Memory B cell (primary cell): ENCODE measurements at regions not wholly inside any gene's neighbourhood (a gene's known extent, or its start where the extent isn't known, plus 50 kb on each side); places are given as distances from the start of the nearest gene placed in this dataset.
A peak's percentile ranks its signal among the peaks of the same experiment; 100 is the strongest.

Experiments used
- ATAC-seq: fragments of 150-1000 bp; cut with Tn5 transposase; 2 replicates; pipeline ENCODE4 v1.10.0; 2021; ENCODE audit warnings: low read depth, mild to moderate bottlenecking, moderate library complexity
- DNase-seq, 2 donors: peaks; one replicate each; pipeline ENCODE4 v3.0.0; 2022; ENCODE audit warnings: low spot score in 2 of 2
- H3K27ac Mint-ChIP-seq: one replicate; pipeline ENCODE4 v1.8.0; 2022; ENCODE audit warnings: mild to moderate bottlenecking, moderate library complexity, mixed read lengths
- H3K27me3 Mint-ChIP-seq: one replicate; pipeline ENCODE4 v1.8.0; 2022; ENCODE audit warnings: mixed read lengths
- H3K36me3 Mint-ChIP-seq: one replicate; pipeline ENCODE4 v1.8.0; 2022; ENCODE audit warnings: mild to moderate bottlenecking, mixed read lengths
- H3K4me1 Mint-ChIP-seq: one replicate; pipeline ENCODE4 v1.8.0; 2022; ENCODE audit warnings: mixed read lengths
- H3K4me3 Mint-ChIP-seq: one replicate; pipeline ENCODE4 v1.8.0; 2022; ENCODE audit warnings: mild to moderate bottlenecking, moderate library complexity, mixed read lengths
- H3K9me3 Mint-ChIP-seq: one replicate; pipeline ENCODE4 v1.8.0; 2022; ENCODE audit warnings: mixed read lengths

DNA sequence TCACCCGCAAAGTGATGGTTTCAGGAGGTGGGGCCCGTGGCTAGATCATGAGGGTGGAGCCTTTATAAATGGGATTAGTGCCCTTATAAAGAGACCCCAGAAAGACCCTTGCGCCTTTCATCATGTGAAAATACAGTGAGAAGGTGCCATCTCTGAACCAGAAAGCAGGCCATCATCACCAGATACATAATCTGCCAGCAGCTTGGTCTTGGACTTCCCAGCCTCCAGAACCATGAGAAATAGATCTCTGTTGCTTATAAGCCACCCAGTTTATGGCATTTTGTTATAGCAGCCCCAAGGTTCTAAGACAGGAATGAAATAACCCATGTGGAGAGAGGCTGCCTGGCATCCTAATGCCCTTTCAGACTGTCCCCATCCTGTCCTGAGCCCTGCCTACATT is 127.8 kb upstream of the SMAD3 start:
- Mint-ChIP-seq H3K9me3 (peaks cover 10% of the 10 kb centered on the region), H3K4me3 (no peak overlapping the region), H3K4me1 (no peaks in the 10 kb centered on the region), H3K36me3 (peaks cover 10% of the 10 kb centered on the region), H3K27me3 (peaks cover 8% of the 10 kb centered on the region), H3K27ac (no peak overlapping the region)
- ATAC-seq = no peak
- no peak for DNase-seq

DNA sequence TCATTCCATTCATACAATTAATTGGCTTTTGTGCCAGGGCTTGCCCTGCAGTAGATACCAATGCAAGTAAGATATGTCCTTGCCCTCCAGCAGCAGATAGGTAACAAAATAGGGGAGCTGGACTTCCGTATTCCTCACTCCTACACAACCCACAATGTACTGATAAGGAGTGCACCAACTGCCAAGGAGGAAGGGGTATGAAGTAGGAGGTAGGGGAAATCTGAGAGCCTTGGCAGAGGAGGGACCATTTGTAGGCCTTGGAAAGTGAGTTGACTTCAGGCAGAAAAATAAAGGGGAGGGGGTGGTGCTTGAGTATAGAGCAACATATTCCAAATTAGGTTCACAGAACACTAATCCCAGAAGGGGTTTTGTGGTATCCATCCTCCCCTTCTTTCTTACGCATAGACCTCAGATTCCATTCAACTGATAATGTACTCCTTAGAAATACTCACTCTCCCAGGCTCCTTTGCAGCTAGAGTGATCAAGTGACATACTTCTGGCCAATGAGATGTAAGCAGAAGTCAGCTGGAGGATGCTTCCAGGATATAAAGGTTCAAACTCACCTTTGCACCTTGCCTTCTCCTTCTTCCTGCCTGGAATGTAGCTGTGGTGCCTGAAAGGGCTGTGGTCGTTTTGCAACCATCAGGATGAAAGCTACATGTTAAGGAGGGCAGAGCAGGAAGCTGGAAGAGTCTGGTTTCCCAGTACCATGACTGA is 127.1 kb upstream of the SMAD3 start:
- H3K27me3 Mint-ChIP-seq = peaks cover 4% of the 10 kb centered on the region
- no peak overlapping the region for H3K4me3 Mint-ChIP-seq
- DNase-seq (no peak), ATAC-seq (no peak)
- H3K4me1 Mint-ChIP-seq = no peaks in the 10 kb centered on the region
- no peak overlapping the region for H3K27ac Mint-ChIP-seq
- peaks cover 7% of the 10 kb centered on the region for H3K9me3 Mint-ChIP-seq
- H3K36me3 Mint-ChIP-seq = peaks cover 10% of the 10 kb centered on the region

DNA sequence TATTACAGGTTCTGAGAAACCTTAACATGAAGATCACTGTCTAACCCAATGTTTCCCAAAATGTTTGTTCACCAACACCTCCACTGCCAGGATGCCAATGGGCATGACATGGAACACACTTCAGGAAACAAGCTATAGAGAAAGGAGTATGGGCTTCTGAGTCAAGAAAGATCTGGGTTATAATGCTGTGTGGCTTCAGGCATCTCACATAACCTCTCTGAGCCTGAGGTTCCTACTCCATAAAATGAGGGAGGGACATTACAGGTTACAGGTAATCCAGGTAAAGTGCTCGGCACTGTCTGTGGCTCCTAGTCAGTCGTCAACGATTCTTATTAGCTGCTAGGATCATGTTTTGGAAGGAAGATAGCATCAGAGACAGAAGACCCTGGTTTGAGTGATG is 126.4 kb upstream of the SMAD3 start:
- ATAC-seq = no peak
- H3K4me3 Mint-ChIP-seq = no peak overlapping the region
- H3K36me3 Mint-ChIP-seq = peaks cover 10% of the 10 kb centered on the region
- peaks cover 7% of the 10 kb centered on the region for H3K9me3 Mint-ChIP-seq
- no peaks in the 10 kb centered on the region for H3K4me1 Mint-ChIP-seq
- no peak for DNase-seq
- peaks cover 4% of the 10 kb centered on the region for H3K27me3 Mint-ChIP-seq
- no peak overlapping the region for H3K27ac Mint-ChIP-seq

DNA sequence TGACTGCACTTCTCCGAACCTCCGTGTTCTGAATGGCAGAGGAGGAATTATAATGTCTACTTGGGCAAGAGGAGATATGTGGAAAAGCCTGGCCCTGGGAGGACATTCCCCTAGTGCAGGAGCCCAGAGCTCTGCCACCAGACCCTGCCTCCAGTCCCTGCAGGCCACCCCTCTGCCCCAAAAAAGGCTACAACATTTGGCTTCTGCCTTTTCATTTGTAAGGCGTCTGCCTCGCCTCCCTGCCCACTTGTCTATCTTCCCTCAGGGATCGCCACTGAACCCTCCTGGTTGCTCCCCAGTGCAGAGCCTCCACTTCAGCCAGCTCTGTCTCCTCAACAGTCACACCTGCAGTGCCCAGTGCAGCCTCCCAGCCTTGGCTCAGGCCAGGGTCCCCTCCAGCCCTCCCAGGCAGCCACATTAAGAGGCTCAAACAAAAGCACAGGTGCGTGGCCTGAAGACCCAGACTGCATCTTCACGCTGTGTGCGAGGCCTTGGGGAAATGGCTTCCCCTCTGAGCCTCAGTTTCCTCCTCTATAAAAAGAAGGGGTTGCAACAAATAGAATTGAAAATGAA is 125.9 kb upstream of the SMAD3 start:
- Mint-ChIP-seq H3K27ac (no peak overlapping the region), H3K27me3 (peaks cover 1% of the 10 kb centered on the region), H3K9me3 (peaks cover 4% of the 10 kb centered on the region), H3K4me3 (no peak overlapping the region), H3K36me3 (peaks cover 7% of the 10 kb centered on the region), H3K4me1 (no peaks in the 10 kb centered on the region)
- DNase-seq = no peak
- ATAC-seq = no peak

DNA sequence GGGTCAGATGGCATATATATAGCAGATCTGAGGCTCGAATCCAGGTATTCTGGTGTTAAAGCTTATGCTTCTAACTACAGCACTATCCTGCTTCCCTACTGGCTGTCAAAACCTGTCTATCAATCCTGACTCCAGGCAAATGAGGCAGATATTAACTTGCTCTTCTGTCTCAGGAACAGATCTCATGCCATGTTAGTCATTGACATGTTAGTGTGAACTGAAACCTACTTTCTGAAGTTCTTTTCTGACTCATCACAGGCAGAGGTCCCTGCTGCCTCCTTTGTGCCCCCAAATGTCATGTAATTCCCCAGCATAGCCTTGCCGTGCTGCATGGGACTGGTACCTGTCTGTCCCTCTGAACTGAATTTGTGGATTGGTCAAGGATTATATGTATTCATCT is 125.0 kb upstream of the SMAD3 start:
- Mint-ChIP-seq H3K4me1 (no peaks in the 10 kb centered on the region), H3K36me3 (peaks cover 4% of the 10 kb centered on the region), H3K27me3 (no peaks in the 10 kb centered on the region), H3K27ac (no peak overlapping the region), H3K4me3 (no peak overlapping the region), H3K9me3 (peaks cover 4% of the 10 kb centered on the region)
- ATAC-seq = no peak
- DNase-seq = no peak

DNA sequence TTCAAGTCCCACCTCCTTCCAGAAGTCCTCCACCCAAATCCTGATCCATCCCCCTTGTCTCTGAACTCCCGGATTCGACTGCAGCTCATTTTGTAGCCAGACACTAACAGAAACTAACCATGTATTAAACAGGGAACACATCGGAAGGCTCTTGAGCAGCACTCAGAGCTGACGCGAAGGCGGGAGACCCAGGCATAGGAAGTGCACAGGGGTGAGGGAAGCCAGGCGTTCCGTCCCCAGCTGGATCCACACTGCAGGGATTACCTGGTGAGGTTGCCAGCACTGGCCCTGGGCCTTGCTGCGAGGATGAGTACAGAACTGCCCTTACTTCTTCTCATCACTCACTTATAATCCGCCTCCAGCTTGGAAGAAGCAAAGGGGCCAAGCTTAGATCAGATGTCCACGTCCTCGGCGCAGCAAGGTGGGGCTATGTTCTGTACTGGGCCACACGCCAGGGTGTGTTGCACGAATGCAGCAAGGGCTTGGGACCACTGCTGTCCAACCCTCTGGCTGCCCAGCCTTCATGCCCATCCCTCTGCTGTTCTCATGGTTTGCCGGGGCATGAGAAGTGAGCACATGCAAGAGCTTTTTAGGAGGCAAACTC is 124.2 kb upstream of the SMAD3 start:
- peaks cover 4% of the 10 kb centered on the region for H3K9me3 Mint-ChIP-seq
- peak overlapping the region; percentile 29 for H3K27ac Mint-ChIP-seq

DNA sequence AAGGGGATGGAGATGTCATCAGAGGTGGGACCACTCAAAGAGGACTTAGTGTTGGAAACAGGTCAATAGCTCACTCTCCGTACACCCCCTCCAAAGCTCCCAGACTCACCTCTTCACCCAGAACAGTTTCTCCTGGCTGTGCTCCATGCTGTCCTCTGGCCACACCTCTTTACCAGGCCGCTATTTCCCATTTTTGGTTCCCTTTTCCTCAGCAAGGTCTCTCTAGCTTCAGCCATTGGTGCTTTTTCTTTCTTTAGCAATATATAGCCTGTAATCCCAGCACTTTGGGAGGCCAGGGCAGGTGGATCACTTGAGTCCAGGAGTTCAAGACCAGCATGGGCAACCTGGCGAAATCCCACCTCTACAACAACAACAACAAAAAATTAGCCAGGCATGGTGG is 123.6 kb upstream of the SMAD3 start:
- Mint-ChIP-seq H3K4me1 (peaks cover 4% of the 10 kb centered on the region), H3K27me3 (no peaks in the 10 kb centered on the region), H3K27ac (no peak overlapping the region), H3K4me3 (no peak overlapping the region), H3K9me3 (peaks cover 4% of the 10 kb centered on the region), H3K36me3 (no peaks in the 10 kb centered on the region)
- DNase-seq = no peak
- ATAC-seq = no peak

More for the DNA sequence above, 124.2 kb upstream of the SMAD3 start:
- H3K4me1 Mint-ChIP-seq = no peaks in the 10 kb centered on the region
- H3K4me3 Mint-ChIP-seq = no peak overlapping the region
- H3K36me3 Mint-ChIP-seq = no peaks in the 10 kb centered on the region
- ATAC-seq (no peak), DNase-seq (no peak)
- no peaks in the 10 kb centered on the region for H3K27me3 Mint-ChIP-seq

DNA sequence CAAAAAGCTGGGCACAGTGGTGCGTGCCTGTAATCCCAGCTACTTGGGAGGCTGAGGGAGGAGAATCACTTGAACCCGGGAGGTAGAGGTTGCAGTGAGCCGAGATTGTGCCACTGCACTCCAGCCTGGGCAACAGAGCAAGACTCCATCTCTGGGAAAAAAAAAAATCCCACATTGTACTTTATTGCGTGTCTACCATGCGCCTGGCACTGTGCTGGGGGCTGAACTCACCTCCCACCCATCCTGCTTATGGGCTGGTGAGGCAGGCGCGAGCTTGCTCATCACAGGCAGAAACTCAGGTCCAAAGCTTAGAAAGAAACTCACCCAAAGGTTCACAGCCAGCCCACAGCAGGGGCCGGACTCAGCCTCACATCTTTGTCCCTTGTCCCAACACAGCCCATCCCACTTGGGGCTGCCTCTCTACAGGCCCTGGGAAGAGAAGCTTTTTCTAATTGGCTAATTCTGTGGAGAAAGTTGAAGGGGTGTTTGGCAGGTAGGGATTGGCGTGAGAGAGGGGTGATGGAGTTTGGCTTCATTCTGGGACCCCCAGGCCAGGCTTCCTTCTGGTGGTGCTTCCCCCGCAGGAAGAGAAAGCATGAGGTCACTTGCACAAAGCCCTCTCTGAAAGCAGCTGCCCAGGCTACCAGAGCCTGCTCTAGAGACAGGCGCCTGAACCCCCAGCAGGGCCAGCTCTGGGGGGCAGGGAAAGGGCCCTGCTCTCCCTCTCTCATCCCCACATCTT is 122.6 kb upstream of the SMAD3 start:
- Mint-ChIP-seq H3K4me1 (peaks cover 8% of the 10 kb centered on the region), H3K36me3 (no peaks in the 10 kb centered on the region), H3K27me3 (no peaks in the 10 kb centered on the region), H3K4me3 (no peak overlapping the region), H3K27ac (no peak overlapping the region), H3K9me3 (peaks cover 4% of the 10 kb centered on the region)
- DNase-seq = no peak
- ATAC-seq = no peak

DNA sequence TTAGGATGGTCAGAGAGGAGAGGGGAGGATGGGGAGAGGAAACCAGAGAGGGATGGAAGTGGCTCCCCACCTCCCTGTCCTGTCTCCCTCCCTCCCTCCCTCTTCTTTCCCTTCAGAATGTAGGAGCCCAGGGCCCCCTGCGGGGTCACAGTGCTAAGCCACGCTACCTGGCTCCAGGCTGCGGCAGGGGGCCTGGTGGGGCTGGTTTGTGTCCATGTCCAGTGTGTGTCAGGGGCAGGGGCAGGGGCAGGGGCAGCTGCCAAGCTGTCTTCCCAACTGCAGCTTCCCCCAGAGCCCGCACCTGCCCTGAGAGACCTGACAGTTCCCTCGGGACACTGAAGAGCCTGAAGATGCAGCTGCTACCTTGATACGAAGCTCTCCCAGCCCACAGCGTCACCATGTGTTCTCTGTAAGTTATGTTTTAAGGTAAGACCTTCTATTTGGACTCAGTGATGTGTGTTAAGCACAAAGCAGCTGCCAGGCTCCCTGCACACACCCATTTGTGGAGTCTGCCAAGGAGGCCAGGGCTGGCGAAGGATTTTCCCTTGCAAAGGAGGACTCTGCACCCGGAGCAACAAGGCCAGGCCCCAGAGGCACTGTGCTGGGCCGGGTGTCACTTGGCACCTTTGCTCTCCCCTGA is 121.8 kb upstream of the SMAD3 start:
- peaks cover 8% of the 10 kb centered on the region for H3K4me1 Mint-ChIP-seq
- ATAC-seq = peak; percentile 69

DNA sequence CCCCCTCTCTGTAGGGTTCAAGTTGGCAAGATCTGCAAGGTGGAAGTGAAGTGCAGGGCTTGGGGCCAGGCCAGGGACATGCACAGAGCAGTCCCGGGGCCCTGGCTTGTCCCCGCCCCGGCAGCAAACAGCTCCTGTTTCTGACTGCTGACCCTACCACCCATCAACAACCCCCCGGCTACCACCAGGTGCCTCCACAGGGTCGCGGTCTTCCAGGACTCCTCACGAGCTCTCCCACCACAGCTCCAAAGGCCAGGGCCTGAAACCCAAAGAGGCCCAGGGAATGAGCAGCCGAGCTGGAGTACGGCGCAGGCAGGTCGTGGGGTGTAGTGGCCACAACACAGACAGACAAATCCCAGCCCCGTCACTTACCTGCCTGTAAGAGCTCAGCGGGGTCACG is 121.3 kb upstream of the SMAD3 start:
- ATAC-seq (no peak), DNase-seq (no peak)
- Mint-ChIP-seq H3K27ac (no peak overlapping the region), H3K27me3 (no peaks in the 10 kb centered on the region), H3K4me1 (peaks cover 11% of the 10 kb centered on the region), H3K4me3 (no peak overlapping the region), H3K9me3 (no peaks in the 10 kb centered on the region), H3K36me3 (no peaks in the 10 kb centered on the region)

More for the DNA sequence above, 121.8 kb upstream of the SMAD3 start:
- Mint-ChIP-seq H3K4me3 (no peak overlapping the region), H3K27me3 (no peaks in the 10 kb centered on the region), H3K9me3 (no peaks in the 10 kb centered on the region), H3K27ac (no peak overlapping the region), H3K36me3 (no peaks in the 10 kb centered on the region)
- DNase-seq = no peak

DNA sequence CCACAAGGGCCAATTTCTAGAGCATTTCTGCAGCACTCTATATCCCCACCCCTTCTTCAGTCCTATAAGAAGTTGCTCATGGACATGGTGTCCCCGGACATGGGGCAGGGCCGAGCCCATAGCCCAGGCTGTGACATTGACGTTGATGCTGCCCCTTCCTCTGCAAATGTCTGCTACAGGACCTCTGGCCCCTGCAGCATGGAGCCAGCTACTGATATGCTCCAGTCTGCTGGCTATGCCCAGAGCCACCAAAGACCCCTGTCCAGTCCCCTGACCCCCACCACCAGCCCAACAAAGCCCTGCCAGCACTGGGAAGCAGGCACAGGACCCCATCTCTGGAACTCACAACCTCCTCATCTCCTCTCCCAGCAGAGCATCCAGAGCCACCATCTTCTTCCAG is 120.1 kb upstream of the SMAD3 start:
- peaks cover 11% of the 10 kb centered on the region for H3K4me1 Mint-ChIP-seq
- DNase-seq (no peak), ATAC-seq (no peak)
- no peak overlapping the region for H3K4me3 Mint-ChIP-seq
- H3K27ac Mint-ChIP-seq = no peak overlapping the region
- no peaks in the 10 kb centered on the region for H3K27me3 Mint-ChIP-seq
- no peaks in the 10 kb centered on the region for H3K36me3 Mint-ChIP-seq
- H3K9me3 Mint-ChIP-seq = no peaks in the 10 kb centered on the region

DNA sequence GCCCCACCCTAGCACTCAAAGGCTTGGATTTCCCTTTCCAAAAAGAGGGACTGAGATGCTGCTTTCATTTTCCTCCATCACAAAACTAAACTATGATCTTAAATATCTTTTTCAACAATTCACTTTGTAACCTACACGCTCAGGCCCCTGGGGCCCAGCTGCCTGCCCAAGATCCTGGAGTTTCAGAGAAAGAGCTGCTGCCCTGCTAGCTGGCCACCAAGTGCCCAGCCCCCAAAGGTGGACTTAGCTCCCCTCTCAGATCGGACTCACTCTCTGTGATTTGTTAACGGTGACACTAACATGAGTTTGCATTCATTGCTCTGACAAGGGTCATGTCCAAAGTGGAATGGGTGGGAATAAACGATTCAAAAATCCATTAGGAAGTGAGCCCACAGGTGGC is 119.6 kb upstream of the SMAD3 start:
- H3K9me3 Mint-ChIP-seq = no peaks in the 10 kb centered on the region
- no peaks in the 10 kb centered on the region for H3K36me3 Mint-ChIP-seq
- H3K27me3 Mint-ChIP-seq = no peaks in the 10 kb centered on the region
- DNase-seq = no peak
- ATAC-seq = no peak
- H3K4me3 Mint-ChIP-seq = no peak overlapping the region
- peaks cover 11% of the 10 kb centered on the region for H3K4me1 Mint-ChIP-seq
- H3K27ac Mint-ChIP-seq = no peak overlapping the region

DNA sequence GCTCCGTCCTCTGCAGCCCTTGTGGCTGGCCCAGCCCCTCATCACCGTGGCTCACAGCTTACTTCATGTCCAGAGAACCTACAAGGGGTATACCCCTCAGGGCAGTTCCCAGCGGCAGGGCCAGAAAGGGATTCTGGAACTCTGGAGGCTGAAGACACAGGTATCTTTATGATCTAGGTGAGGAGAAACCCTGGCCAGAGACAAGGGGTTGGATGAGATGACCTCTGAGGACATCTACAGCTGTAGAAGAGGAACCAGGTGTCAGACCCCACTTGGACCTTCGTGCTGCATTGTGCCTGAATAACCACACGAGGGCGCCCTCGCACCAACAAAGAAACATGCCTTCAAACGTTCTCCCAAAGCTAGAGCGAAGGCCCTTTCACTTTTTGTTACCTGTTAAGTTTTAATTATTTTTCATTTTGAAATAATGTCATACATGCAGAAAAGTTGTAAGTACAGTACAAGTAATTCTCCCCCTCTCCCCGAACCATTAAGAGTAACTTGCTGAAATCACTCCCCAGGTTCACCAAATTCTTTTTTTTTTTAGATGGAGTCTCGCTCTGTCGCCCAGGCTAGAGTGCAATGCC is 118.7 kb upstream of the SMAD3 start:
- Mint-ChIP-seq H3K36me3 (no peaks in the 10 kb centered on the region), H3K9me3 (no peaks in the 10 kb centered on the region), H3K27ac (peak overlapping the region; percentile 64), H3K27me3 (peaks cover 2% of the 10 kb centered on the region), H3K4me3 (peak overlapping the region; percentile 9), H3K4me1 (peaks cover 15% of the 10 kb centered on the region)
- ATAC-seq = peak; percentile 83
- DNase-seq = peak; percentile 81 to 87
